ENCODE measurements at regions not wholly inside any gene's neighbourhood (a gene's known extent, or its start where the extent isn't known, plus 50 kb on each side); places are given as distances from the start of the nearest gene placed in this dataset.

GRCh38 chr1:185546029-185546428 lies 188.2 kb upstream of the HMCN1 start:
- TF ChIP-seq CTCF (IDR thresholded peaks at IDR 0.05 in 8 of 11, conservative IDR thresholded peaks at IDR 0.05 in 3 of 11) (no peak), POLR2AphosphoS5 (IDR thresholded peaks at IDR 0.05) (no peak)
